ENCODE measurements at regions not wholly inside any gene's neighbourhood (a gene's known extent, or its start where the extent isn't known, plus 50 kb on each side); places are given as distances from the start of the nearest gene placed in this dataset.

DNA sequence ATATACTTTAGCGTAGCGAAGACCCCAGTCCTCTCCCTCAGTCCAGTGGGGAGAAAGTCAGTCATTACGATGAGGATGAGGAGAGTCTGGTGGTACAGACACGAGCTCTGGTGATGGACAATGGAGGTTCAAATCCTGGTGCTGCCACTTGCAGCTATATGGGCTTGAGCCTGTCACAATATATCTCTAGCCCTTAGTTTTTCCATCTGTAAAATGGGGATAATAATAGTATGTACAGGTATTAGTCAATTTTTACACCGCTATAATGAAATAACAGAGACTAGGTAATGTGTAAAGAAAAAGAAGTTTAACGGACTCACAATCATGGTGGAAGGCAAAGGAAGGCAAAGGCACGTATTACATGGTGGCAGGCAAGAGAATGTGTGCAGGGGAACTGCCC is 237.9 kb downstream of the BCAS1 start:
- TF ChIP-seq EZH2 (IDR thresholded peaks at IDR 0.05) (no peak), POLR2AphosphoS5 (IDR thresholded peaks at IDR 0.05; ENCODE audit: borderline replicate concordance, low read depth, low read length) (no peak)

Data from SK-N-MC (cell line).